Left lung (tissue), 4 donors: ENCODE measurements at regions not wholly inside any gene's neighbourhood (a gene's known extent, or its start where the extent isn't known, plus 50 kb on each side); places are given as distances from the start of the nearest gene placed in this dataset.
A peak's percentile ranks its signal among the peaks of the same experiment; 100 is the strongest.

Source experiments
- ATAC-seq: fragments of 200-7000 bp; cut with Tn5 transposase; one replicate; pipeline ENCODE4 v1.9.1; 2020; ENCODE audit warnings: moderate library complexity
- DNase-seq, 4 donors: peaks; one replicate each; pipeline ENCODE4 v3.0.0-alpha.2; 2013 to 2020
- H3K27ac ChIP-seq, 2 donors: fragments of 200-600 bp; sonication (generic) in 1 of 2; one replicate each; pipeline versions ENCODE4 v1.5.0 to v1.8.0; 2020 to 2021
- H3K27me3 ChIP-seq, 2 donors: fragments of 200-600 bp; sonication (generic) in 1 of 2; one replicate each; pipeline versions ENCODE4 v1.5.0 to v1.8.0; 2020 to 2021
- H3K36me3 ChIP-seq, 2 donors: fragments of 200-600 bp; sonication (generic) in 1 of 2; one replicate each; pipeline versions ENCODE4 v1.5.0 to v1.8.0; 2020 to 2021
- H3K4me1 ChIP-seq, 2 donors: fragments of 200-600 bp; one replicate each; pipeline ENCODE4 v1.8.0; 2021
- H3K4me3 ChIP-seq, 2 donors: fragments of 200-600 bp; sonication (generic) in 1 of 2; one replicate each; pipeline versions ENCODE4 v1.5.0 to v1.8.0; 2020 to 2021; ENCODE audit warnings: mild to moderate bottlenecking in 1 of 2
- H3K9me3 ChIP-seq, 2 donors: fragments of 200-600 bp; sonication (generic) in 1 of 2; one replicate each; pipeline versions ENCODE4 v1.5.0 to v1.8.0; 2020 to 2021
- CTCF ChIP-seq, 2 donors: fragments of 200-600 bp; sonication (generic) in 1 of 2; IDR thresholded peaks; one replicate each; pipeline versions ENCODE4 v1.5.0 to v1.8.0; 2021; ENCODE audit warnings: antibody characterized with exemption in 2 of 2
- intact Hi-C, 2 donors: fragments of 100-400 bp; cut with DNase I; formaldehyde crosslinking; loops; one replicate each; pipeline versions ENCODE4 v1.11.2 to v1.14.2; 2022
- donor health status: DM: no; HTN: yes; CAD: no.
- donor health status: DM: no; HTN: no; CAD: no.

- ATAC-seq, result peak; percentile 19
Observed at GRCh38 chr12:32039347-32039746, 67.3 kb upstream of the BICD1 start.

GRCh38 chr12:32039917-32040575 is 66.6 kb upstream of the BICD1 start:
- no peaks in the 10 kb centered on the region for H3K27me3 ChIP-seq
- intact Hi-C loops, result no loop called here
- no peak overlapping the region for H3K27ac ChIP-seq

More at GRCh38 chr12:32039347-32039746, 67.3 kb upstream of the BICD1 start:
- Histone ChIP-seq H3K36me3 (no peaks in the 10 kb centered on the region), H3K27ac (no peak overlapping the region), H3K4me1 (no peaks in the 10 kb centered on the region), H3K9me3 (peaks cover 0 to 18% of the 10 kb centered on the region in 2 donors), H3K27me3 (no peaks in the 10 kb centered on the region), H3K4me3 (no peak overlapping the region)
- intact Hi-C loops, result no loop called here
- TF ChIP-seq CTCF (IDR thresholded peaks at IDR 0.05), result no peak
- peak in 2 of 4 donors; percentile 87 to 91 for DNase-seq

GRCh38 chr12:32043928-32044549 is 62.6 kb upstream of the BICD1 start:
- H3K27ac ChIP-seq, result no peak overlapping the region
- no peak for ATAC-seq
- no peaks in the 10 kb centered on the region for H3K4me1 ChIP-seq
- no peak for DNase-seq
- H3K27me3 ChIP-seq, result no peaks in the 10 kb centered on the region
- no peak for TF ChIP-seq CTCF (IDR thresholded peaks at IDR 0.05)
- H3K9me3 ChIP-seq, result peaks cover 0 to 26% of the 10 kb centered on the region in 2 donors
- intact Hi-C loops, result no loop called here
- no peaks in the 10 kb centered on the region for H3K36me3 ChIP-seq
- H3K4me3 ChIP-seq, result no peak overlapping the region

More at GRCh38 chr12:32039917-32040575, 66.6 kb upstream of the BICD1 start:
- Histone ChIP-seq H3K9me3 (peaks cover 0 to 25% of the 10 kb centered on the region in 2 donors), H3K4me3 (no peak overlapping the region), H3K4me1 (no peaks in the 10 kb centered on the region), H3K36me3 (no peaks in the 10 kb centered on the region)
- ATAC-seq (no peak), DNase-seq (no peak)
- no peak for TF ChIP-seq CTCF (IDR thresholded peaks at IDR 0.05)

GRCh38 chr12:32047357-32048212 is 59.1 kb upstream of the BICD1 start:
- H3K9me3 ChIP-seq, result peaks cover 0 to 23% of the 10 kb centered on the region in 2 donors
- no peak overlapping the region for H3K27ac ChIP-seq
- no peak for DNase-seq
- intact Hi-C loops, result no loop called here
- no peak overlapping the region for H3K4me3 ChIP-seq
- TF ChIP-seq CTCF (IDR thresholded peaks at IDR 0.05), result no peak
- H3K27me3 ChIP-seq, result no peaks in the 10 kb centered on the region
- H3K4me1 ChIP-seq, result no peaks in the 10 kb centered on the region
- H3K36me3 ChIP-seq, result no peaks in the 10 kb centered on the region
- ATAC-seq, result no peak

GRCh38 chr12:32048791-32049190 is 57.9 kb upstream of the BICD1 start:
- Histone ChIP-seq H3K9me3 (peaks cover 0 to 13% of the 10 kb centered on the region in 2 donors), H3K36me3 (no peaks in the 10 kb centered on the region), H3K4me3 (no peak overlapping the region), H3K27ac (no peak overlapping the region), H3K4me1 (no peaks in the 10 kb centered on the region), H3K27me3 (no peaks in the 10 kb centered on the region)
- ATAC-seq, result no peak
- intact Hi-C loops, result no loop called here
- no peak for DNase-seq
- TF ChIP-seq CTCF (IDR thresholded peaks at IDR 0.05), result no peak
